KOPT-K1 (cell line): ENCODE measurements at regions not wholly inside any gene's neighbourhood (a gene's known extent, or its start where the extent isn't known, plus 50 kb on each side); places are given as distances from the start of the nearest gene placed in this dataset.
"Not testable (repeated sequence)": the region's sequence is repeated elsewhere in the genome, so short reads cannot be mapped to it uniquely, and the experiment has no call there.

Experiments used
- H3K27ac ChIP-seq: fragments of 200-600 bp; sonication (generic); 2 replicates; pipeline ENCODE4 v1.5.1; 2016; ENCODE audit warnings: antibody characterized with exemption, mild to moderate bottlenecking, low read depth, low read length; ENCODE audit not compliant: poor library complexity, severe bottlenecking
- H3K36me3 ChIP-seq: fragments of 200-600 bp; sonication (generic); 2 replicates; pipeline ENCODE4 v1.5.1; 2017; ENCODE audit warnings: antibody characterized with exemption, mild to moderate bottlenecking, low read length, moderate library complexity; ENCODE audit not compliant: insufficient read depth
- H3K9me3 ChIP-seq: fragments of 200-600 bp; sonication (generic); 2 replicates; pipeline ENCODE4 v1.5.1; 2017; ENCODE audit warnings: antibody characterized with exemption, low read length, mild to moderate bottlenecking; ENCODE audit not compliant: insufficient read depth, poor library complexity, severe bottlenecking

DNA sequence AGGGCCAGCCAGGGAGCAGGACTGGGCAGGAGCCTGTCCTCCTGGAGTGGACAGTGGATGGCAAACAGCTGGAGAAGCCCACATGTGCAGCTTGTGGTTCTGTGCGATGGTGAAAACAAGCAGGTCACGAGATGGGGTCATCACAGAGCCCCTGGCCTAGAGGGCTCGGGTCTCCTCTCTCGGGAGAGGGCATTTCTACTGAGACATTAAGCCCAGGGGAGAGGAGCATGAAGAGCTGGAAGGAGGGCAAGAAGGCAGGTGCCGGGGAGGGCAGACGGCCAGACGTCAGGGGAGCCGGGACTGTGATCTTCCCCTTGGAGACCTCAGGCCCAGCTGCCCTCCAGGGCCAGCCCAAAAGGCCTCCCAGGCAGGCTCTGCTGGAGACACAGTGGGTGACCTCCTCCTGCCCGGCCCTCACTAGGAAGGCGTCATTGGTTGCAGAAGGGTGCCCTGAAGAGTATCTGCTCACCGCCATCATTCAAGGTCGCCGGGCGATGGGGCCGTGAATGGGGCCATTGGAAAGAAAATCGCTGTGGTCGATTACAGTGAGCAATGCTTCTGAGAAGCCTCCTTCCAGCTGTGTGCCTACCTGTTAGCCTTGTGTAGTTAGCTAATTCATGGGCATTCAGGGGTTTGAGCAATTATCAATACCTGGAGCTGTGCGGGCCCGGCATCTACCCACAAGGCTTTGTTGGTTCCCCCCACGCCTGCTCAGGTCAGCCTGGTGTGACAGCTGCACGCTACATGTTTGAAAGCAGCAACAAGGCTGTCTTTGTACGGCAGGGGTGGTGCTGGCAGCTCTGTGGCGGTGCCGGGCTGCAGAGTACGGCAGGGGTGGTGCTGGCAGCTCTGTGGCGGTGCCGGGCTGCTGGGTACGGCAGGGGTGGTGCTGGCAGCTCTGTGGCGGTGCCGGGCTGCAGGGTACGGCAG is 72.3 kb upstream of the ACTRT2 start:
- no peak overlapping the region for H3K27ac ChIP-seq
- H3K36me3 ChIP-seq, result no peaks in the 10 kb centered on the region
- H3K9me3 ChIP-seq, result peaks cover 22% of the 10 kb centered on the region

DNA sequence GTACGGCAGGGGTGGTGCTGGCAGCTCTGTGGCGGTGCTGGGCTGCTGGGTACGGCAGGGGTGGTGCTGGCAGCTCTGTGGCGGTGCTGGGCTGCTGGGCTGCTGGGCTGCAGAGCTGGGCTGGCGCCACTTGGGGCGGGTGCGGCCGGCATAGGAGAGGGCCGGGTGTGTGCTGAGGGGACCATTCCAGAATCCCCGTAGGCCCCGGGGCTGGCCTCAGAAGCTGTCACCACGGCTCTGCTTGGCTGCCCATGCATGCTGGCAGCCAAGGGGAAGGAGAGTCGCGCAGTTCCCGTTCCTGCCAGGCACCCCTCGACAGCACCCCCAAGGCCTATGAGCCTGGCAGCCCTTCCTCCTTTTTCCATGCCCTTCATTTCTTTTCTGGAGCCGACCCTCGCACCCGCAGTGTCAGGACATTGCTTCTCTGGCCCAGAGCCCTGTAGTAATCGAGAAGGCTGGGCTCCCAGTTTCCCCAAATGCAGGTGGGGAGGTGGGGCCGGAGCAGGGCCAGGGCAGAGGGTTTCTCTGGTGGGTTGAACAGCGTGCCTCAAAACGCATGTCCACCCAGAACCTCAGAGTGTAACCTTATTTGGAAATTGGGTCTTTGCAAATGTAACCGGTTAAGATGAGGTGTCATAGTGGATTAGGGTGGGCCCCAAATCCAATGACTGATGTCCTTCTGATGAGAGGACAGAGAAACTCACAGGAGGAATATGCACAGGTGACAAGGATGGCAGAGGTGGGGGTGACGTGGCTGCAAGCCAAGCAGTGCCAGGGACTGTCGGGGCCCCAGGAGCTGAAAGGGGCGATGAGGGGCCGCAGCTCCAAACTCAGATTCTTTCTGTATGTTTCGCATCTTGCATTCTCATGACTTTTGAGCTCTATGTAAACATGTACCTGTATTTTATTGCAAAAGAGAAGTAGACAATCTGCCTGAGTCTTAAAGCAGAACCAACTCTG is 71.0 kb upstream of the ACTRT2 start:
- peaks cover 33% of the 10 kb centered on the region for H3K9me3 ChIP-seq
- no peaks in the 10 kb centered on the region for H3K36me3 ChIP-seq
- no peak overlapping the region for H3K27ac ChIP-seq

DNA sequence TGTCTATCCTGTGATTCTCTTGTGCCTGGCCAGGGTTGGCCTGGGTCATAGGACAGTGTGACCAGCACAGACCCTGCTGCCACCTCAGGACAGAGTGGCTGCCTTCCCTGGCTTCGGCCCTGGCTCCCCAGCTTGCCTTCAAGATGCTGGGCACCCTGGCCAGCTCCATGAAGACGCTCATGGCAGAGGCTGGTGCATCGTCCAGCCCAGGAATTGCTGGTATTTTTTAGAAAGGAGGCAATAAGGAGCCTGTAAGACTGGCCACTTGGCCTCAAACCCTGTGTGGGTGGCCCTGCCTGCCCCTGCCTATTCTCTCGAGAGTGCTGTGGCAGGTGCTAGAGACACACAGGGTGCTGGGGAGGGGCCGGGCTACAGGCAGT is 70.4 kb upstream of the ACTRT2 start:
- H3K27ac ChIP-seq, result no peak overlapping the region
- peaks cover 40% of the 10 kb centered on the region for H3K9me3 ChIP-seq
- H3K36me3 ChIP-seq, result no peaks in the 10 kb centered on the region

DNA sequence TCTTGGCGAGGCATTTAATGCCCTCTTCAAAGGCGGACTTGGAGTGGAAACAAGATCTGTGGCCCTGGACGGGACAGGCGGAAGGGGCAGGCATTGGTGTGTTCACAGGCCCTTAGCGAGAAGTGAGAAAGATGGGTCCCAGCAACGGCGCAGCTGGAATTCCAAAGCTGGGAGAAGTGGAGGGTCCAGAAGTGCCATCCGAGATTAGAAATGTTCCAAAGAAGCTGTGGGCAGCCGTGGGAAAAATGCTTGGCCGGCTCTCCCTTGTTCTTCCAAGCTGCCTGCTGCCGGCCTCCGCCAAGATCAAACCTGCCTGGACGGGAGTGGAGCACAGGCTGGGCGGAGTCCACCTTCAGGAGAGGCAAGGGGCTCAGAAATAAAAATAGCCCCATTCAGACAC is 69.4 kb upstream of the ACTRT2 start:
- Histone ChIP-seq H3K9me3 (peaks cover 49% of the 10 kb centered on the region), H3K36me3 (no peaks in the 10 kb centered on the region), H3K27ac (no peak overlapping the region)

DNA sequence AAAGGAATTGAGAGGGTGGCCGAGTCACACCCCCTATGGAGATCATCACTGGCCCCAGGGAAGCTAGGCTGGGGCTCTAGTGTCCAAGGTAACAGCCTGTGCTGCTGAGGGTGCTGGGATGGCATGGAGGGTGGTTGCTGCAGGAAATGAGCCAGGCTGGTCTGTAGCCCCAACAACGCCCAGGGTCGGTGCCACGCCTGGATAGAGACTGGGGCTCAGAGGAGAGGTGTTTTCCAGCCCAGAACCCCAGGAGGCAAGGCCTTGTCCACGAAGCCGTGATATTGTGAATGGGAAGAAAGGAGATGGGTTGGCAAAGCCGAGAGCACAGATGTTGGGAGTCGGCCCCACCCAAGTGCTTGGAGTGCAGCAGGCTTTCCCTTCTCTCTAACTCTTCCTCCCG is 68.9 kb upstream of the ACTRT2 start:
- peaks cover 52% of the 10 kb centered on the region for H3K9me3 ChIP-seq
- no peak overlapping the region for H3K27ac ChIP-seq
- no peaks in the 10 kb centered on the region for H3K36me3 ChIP-seq

DNA sequence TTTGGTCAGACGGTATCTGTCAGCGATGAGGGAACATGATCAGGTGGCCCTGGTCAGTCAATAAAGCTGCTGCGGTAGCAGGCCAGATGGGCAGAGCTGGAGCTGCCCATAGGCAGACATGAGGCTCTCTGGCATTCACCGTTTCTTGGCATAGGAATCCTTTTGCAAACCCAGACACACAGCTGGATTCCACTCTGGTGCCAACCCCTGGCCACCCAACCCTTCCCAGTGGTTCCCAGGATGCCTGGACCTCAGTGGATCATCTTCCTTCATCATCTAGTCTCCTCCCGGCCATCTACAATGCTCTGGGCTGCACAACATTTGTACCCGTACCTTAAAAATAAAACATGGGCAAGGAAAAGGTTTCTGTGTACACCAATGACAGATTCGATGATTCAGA is 68.3 kb upstream of the ACTRT2 start:
- H3K36me3 ChIP-seq, result no peaks in the 10 kb centered on the region
- no peak overlapping the region for H3K27ac ChIP-seq
- H3K9me3 ChIP-seq, result peaks cover 58% of the 10 kb centered on the region

DNA sequence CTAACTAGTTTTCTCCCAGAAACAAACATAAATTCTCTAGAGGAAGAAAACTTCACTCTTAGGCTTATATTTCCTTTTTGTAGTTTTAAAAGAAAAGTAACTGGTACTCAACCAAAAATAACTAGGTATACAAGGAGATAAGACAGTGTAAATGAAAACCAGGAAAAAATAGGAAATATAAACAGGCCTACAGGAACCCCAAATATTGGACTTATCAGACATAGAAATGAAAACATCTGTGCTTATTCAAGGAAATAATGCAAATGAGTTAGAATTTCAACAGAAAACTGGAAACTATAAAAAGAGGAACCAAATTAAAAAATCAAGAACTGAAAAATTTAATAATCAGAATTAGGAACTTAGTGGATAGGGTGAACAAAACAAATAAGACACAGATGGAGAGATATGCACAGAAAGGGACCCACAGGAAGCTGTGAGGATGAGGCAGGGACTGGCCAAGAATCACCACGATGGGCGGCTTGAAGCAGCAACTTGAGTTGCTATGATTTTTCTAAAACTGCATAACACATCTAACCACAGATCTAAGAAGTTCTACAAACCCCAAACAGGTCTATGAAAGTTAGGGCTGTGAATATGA is 67.5 kb upstream of the ACTRT2 start:
- H3K27ac ChIP-seq, result no peak overlapping the region
- peaks cover 64% of the 10 kb centered on the region for H3K9me3 ChIP-seq

DNA sequence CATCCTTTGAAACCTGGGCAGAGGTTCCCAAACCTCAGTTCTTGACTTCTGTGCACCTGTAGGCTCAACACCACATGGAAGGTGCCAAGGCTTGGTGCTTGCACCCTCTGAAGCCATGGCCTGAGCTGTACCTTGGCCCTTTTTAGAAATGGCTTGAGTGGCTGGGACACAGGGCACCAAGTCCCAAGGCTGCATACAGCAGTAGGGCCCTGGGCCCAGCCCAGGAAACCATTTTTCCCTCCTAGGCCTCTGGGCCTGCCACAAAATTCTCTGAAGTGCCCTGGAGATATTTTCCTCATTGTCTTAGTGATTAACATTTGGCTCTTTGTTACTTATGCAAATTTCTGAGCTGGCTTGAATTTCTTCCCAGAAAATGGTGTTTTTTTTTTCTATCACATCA is 65.6 kb upstream of the ACTRT2 start:
- Histone ChIP-seq H3K27ac (no peak overlapping the region), H3K9me3 (peaks cover 71% of the 10 kb centered on the region), H3K36me3 (no peaks in the 10 kb centered on the region)

More for the DNA sequence above, 67.5 kb upstream of the ACTRT2 start:
- no peaks in the 10 kb centered on the region for H3K36me3 ChIP-seq

DNA sequence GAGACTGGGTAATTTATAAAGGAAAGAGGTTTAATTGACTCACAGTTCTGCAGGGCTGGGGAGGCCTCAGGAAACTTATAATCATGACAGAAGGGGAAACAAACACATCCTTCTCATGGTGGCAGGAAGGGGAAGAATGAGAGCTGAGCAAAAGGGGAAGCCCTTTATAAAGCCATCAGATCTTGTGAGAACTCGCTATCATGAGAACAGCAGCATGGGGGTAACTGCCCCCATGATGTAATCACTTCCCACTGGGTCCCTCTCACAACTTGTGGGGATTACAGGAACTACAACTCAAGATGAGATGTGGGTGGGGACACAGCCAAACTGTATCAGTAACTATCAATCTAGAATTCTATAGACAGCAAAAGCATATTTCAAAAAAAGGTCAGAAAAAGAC is 64.7 kb upstream of the ACTRT2 start:
- Histone ChIP-seq H3K36me3 (no peaks in the 10 kb centered on the region), H3K27ac (no peak overlapping the region), H3K9me3 (peaks cover 71% of the 10 kb centered on the region)

DNA sequence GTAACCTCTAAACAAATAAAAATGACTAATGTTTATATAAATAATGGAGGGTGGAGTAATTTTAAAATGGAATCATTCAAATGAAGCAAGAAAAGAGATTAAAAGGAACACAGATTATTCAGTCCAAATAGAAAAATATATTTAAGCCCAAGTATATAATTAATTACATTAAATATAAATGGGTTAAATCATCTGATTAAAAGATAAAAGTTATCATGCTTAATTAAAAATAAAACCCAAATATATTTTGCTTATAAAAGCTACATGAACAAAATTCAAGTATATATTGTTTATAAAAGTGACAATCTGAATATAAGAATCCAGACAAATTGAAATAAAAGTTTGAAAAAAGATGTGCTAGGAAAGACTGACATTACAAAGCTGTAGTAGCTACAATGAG is 63.9 kb upstream of the ACTRT2 start:
- no peak overlapping the region for H3K27ac ChIP-seq
- peaks cover 66% of the 10 kb centered on the region for H3K9me3 ChIP-seq
- no peaks in the 10 kb centered on the region for H3K36me3 ChIP-seq

DNA sequence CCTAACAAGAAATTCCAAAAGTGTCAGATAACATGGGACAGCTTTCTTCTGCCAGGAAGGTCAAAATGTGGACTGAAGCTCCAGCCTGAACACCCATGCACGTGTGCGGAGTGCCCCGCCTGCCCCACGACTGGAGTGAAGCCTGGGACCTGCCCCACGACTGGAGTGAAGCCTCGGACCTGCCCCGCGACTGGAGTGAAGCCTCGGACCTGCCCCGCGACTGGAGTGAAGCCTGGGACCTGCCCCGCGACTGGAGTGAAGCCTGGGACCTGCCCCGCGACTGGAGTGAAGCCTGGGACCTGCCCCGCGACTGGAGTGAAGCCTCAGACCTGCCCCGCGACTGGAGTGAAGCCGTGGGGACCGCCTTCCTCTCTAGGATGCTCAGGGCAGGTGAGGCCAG is 61.4 kb upstream of the ACTRT2 start:
- not testable (repeated sequence) for H3K27ac ChIP-seq, H3K36me3 ChIP-seq
- peaks cover 40% of the 10 kb centered on the region for H3K9me3 ChIP-seq

DNA sequence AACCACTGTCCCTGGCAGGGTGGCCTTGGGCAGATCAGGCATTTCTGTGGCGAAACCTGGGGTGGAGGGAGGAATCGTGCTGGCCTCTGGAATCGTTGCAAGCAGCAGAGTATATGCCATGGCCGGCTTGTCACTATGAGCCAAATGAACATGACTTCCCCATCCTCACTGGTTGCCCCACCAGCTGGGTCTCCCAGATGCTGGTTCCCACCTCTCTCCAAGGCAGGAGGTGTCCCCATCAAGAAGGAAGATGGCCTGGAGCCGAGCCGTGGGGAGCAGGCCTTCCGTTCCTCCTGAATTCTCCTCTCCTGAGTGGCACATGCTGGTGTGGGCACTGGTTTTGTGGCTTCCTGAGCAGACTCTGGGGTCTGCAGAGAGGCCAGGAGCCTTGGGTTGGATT is 60.2 kb upstream of the ACTRT2 start:
- Histone ChIP-seq H3K36me3 (no peaks in the 10 kb centered on the region), H3K9me3 (peaks cover 29% of the 10 kb centered on the region), H3K27ac (no peak overlapping the region)

DNA sequence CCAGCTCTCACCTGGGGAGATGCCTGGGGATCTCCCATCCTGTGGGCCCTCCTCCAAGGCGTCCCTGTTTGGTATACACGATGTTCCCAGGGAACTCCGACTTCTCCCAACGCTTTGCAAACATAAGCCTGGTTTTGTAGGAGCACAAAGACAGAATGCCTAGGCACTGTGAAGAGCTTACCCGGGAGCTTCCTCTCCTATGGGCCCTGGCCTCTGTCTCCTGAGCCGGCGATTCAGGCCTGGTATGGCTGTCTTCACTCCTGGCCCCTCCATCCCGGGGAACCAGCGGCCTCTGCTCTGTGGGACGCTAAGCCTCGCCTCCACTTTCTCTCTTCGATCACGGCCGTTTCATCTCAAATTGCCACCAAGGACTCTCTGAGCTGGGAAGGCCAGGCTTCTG is 59.6 kb upstream of the ACTRT2 start:
- Histone ChIP-seq H3K36me3 (no peaks in the 10 kb centered on the region), H3K9me3 (peaks cover 24% of the 10 kb centered on the region), H3K27ac (no peak overlapping the region)

DNA sequence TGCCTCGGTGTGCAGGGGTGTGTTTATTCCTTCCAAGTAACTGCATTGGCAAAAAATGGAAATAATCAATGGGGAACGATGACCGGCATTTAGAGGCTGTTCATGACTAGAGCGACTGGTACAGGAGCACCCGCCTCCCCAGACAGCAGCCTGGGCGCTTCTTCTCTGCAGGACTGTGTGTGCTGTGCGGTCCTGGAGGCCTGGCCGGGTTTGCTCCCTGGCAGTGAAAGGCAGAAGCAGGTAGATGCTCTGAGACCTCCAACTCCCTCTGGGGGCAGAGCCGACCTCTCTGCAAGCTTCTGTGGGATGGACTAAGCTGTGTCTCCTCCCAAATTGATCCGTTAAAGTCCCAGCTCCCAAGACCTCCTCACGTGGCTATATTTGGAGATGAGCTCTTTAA is 59.2 kb upstream of the ACTRT2 start:
- H3K36me3 ChIP-seq, result no peaks in the 10 kb centered on the region
- no peak overlapping the region for H3K27ac ChIP-seq
- H3K9me3 ChIP-seq, result peaks cover 20% of the 10 kb centered on the region

DNA sequence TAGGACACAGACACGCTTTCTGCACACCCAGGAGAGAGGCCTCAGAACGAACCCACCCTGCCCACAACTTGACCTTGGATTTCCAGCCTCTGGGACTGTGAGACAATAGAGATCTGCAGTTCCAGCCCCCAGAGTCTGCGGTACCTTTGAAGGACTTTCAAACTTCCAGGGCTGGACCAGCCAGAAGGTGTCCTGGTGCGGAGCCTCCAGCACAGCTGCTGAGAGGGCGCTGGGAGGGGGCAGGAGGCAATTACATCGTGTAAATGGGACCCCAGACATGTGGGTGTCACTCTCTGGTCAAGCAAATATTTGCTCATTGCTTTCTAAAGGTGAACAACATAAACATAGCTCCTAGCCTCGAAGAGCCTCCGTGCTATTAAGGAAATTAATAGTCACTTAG is 58.7 kb upstream of the ACTRT2 start:
- H3K9me3 ChIP-seq, result peaks cover 17% of the 10 kb centered on the region
- no peak overlapping the region for H3K27ac ChIP-seq
- H3K36me3 ChIP-seq, result no peaks in the 10 kb centered on the region
